Chondrocyte (in vitro differentiated cells): ENCODE measurements at regions not wholly inside any gene's neighbourhood (a gene's known extent, or its start where the extent isn't known, plus 50 kb on each side); places are given as distances from the start of the nearest gene placed in this dataset.

Source experiments
- DNase-seq: peaks from one replicate; pipeline ENCODE4 v3.0.0; 2021; ENCODE audit warnings: mixed read lengths, low spot score
- H3K27ac Mint-ChIP-seq: one replicate; pipeline ENCODE4 v1.8.0; 2021; ENCODE audit warnings: mild to moderate bottlenecking, moderate library complexity, mixed read lengths; ENCODE audit not compliant: unreplicated experiment
- H3K27me3 Mint-ChIP-seq: 2 replicates; pipeline ENCODE4 v1.8.0; 2021; ENCODE audit warnings: low read depth, mixed read lengths
- H3K36me3 Mint-ChIP-seq: 2 replicates; pipeline ENCODE4 v1.8.0; 2021; ENCODE audit warnings: low read depth, mixed read lengths
- H3K4me1 Mint-ChIP-seq: 2 replicates; pipeline ENCODE4 v1.8.0; 2021; ENCODE audit warnings: low read depth, mild to moderate bottlenecking, mixed read lengths
- H3K4me3 Mint-ChIP-seq: one replicate; pipeline ENCODE4 v1.8.0; 2021; ENCODE audit warnings: mild to moderate bottlenecking, moderate library complexity, mixed read lengths; ENCODE audit not compliant: unreplicated experiment
- H3K9me3 Mint-ChIP-seq: 2 replicates; pipeline ENCODE4 v1.8.0; 2021; ENCODE audit warnings: low read depth, mixed read lengths
- CTCF ChIP-seq: fragments of 200-600 bp; sonication (generic); IDR thresholded peaks from 2 replicates; pipeline ENCODE4 v1.5.0; 2021; ENCODE audit warnings: antibody characterized with exemption, mild to moderate bottlenecking, moderate library complexity

GRCh38 chr9:75529463-75529862 is 361.0 kb upstream of the PCSK5 start:
- Mint-ChIP-seq H3K4me1 (peaks cover 4% of the 10 kb centered on the region), H3K27me3 (peaks cover 2% of the 10 kb centered on the region), H3K27ac (no peak overlapping the region), H3K4me3 (no peak overlapping the region), H3K36me3 (no peaks in the 10 kb centered on the region), H3K9me3 (no peaks in the 10 kb centered on the region)
- TF ChIP-seq CTCF: no peak
- DNase-seq: no peak

GRCh38 chr9:75531588-75531987 is 358.9 kb upstream of the PCSK5 start:
- Mint-ChIP-seq H3K27me3 (peaks cover 2% of the 10 kb centered on the region), H3K4me1 (peaks cover 4% of the 10 kb centered on the region), H3K27ac (no peak overlapping the region), H3K36me3 (no peaks in the 10 kb centered on the region), H3K4me3 (no peak overlapping the region), H3K9me3 (peaks cover 4% of the 10 kb centered on the region)
- no peak for DNase-seq
- no peak for TF ChIP-seq CTCF

GRCh38 chr9:75532233-75533050 is 358.0 kb upstream of the PCSK5 start:
- Mint-ChIP-seq H3K4me3 (no peak overlapping the region), H3K4me1 (peaks cover 4% of the 10 kb centered on the region), H3K36me3 (no peaks in the 10 kb centered on the region), H3K9me3 (peaks cover 6% of the 10 kb centered on the region), H3K27ac (no peak overlapping the region), H3K27me3 (peaks cover 2% of the 10 kb centered on the region)
- DNase-seq: no peak
- no peak for TF ChIP-seq CTCF

GRCh38 chr9:75539523-75539922 is 350.9 kb upstream of the PCSK5 start:
- no peak for DNase-seq
- no peak overlapping the region for H3K4me3 Mint-ChIP-seq
- peaks cover 15% of the 10 kb centered on the region for H3K9me3 Mint-ChIP-seq
- H3K27me3 Mint-ChIP-seq: no peaks in the 10 kb centered on the region
- H3K27ac Mint-ChIP-seq: no peak overlapping the region
- peaks cover 2% of the 10 kb centered on the region for H3K36me3 Mint-ChIP-seq
- no peak for TF ChIP-seq CTCF
- H3K4me1 Mint-ChIP-seq: peaks cover 27% of the 10 kb centered on the region

GRCh38 chr9:75540185-75540584 is 350.3 kb upstream of the PCSK5 start:
- no peak for DNase-seq
- Mint-ChIP-seq H3K9me3 (peaks cover 15% of the 10 kb centered on the region), H3K4me1 (peaks cover 27% of the 10 kb centered on the region), H3K4me3 (no peak overlapping the region), H3K27ac (no peak overlapping the region), H3K27me3 (no peaks in the 10 kb centered on the region), H3K36me3 (peaks cover 2% of the 10 kb centered on the region)
- TF ChIP-seq CTCF: no peak
